GM12878 (cell line): ENCODE measurements at regions not wholly inside any gene's neighbourhood (a gene's known extent, or its start where the extent isn't known, plus 50 kb on each side); places are given as distances from the start of the nearest gene placed in this dataset.

Experiments
- ATAC-seq: fragments of 200-7000 bp; cut with Tn5 transposase; 3 replicates; pipeline ENCODE4 v1.9.1; 2020; ENCODE audit warnings: mild to moderate bottlenecking, moderate library complexity
- BruUV-seq: library from RNA; stranded (reverse); fragments of 400-500 nt; replicated peaks from 2 replicates; lab custom pipeline; 2021; lab: Mats Ljungman, UMichigan
- CTCF ChIA-PET: fragments of 300-600 bp; sonication (Branson Sonifier 250); formaldehyde crosslinking; extraction: SDS; loops from one replicate; lab custom pipeline; 2021; ENCODE audit warnings: inconsistent platforms; lab: Yijun Ruan, JAX
- POLR2A ChIA-PET: fragments of 350-600 bp; formaldehyde crosslinking; extraction: SDS; loops from one replicate; lab custom pipeline; 2021; ENCODE audit warnings: inconsistent platforms; lab: Charles Lee
- RAD21 ChIA-PET: fragments of 300-600 bp; sonication (Branson Sonifier 250); formaldehyde crosslinking; loops from one replicate; lab custom pipeline; 2023; ENCODE audit warnings: antibody characterized with exemption; ENCODE audit not compliant: unreplicated experiment; lab: Charles Lee
- SMC1A ChIA-PET: fragments of 300-600 bp; sonication (Branson Sonifier 250); formaldehyde crosslinking; loops from one replicate; lab custom pipeline; 2023; ENCODE audit not compliant: unreplicated experiment, uncharacterized antibody; lab: Charles Lee
- DNase-seq: peaks from one replicate; pipeline ENCODE4 v3.0.0-alpha.2; 2011; ENCODE audit warnings: low read depth, low spot score
- FAIRE-seq: peaks from 3 replicates; lab custom pipeline; 2011; peaks lifted over from hg19 to GRCh38; lab: Jason Lieb, UNC
- H2AFZ ChIP-seq: 2 replicates; pipeline ENCODE4 v1.6.0; 2011; ENCODE audit warnings: low read depth, low read length, control low read depth; ENCODE audit not compliant: control insufficient read depth
- H3K27ac ChIP-seq: 2 replicates; pipeline ENCODE4 v1.5.1; 2011; ENCODE audit warnings: control low read depth; ENCODE audit not compliant: control insufficient read depth, insufficient read depth
- H3K27me3 ChIP-seq, 2 experiments: replicated peaks in 1 of 2; 2 replicates each; pipeline versions ENCODE4 v1.6.0 to v1.6.1; 2011; ENCODE audit warnings: low read length in 1 of 2; ENCODE audit not compliant: control insufficient read depth in 2 of 2, insufficient read depth in 2 of 2
- H3K36me3 ChIP-seq, 2 experiments: 2 replicates each; pipeline ENCODE4 v1.5.1; 2011; ENCODE audit warnings: low read length in 1 of 2; ENCODE audit not compliant: control insufficient read depth in 2 of 2, insufficient read depth in 2 of 2
- H3K4me1 ChIP-seq: 2 replicates; pipeline ENCODE4 v1.6.1; 2011; ENCODE audit warnings: mild to moderate bottlenecking, low read length, moderate library complexity, mixed read lengths; ENCODE audit not compliant: control insufficient read depth, insufficient read depth
- H3K4me2 ChIP-seq: 2 replicates; pipeline ENCODE4 v1.6.0; 2011; ENCODE audit warnings: control low read depth; ENCODE audit not compliant: control insufficient read depth, insufficient read depth
- H3K4me3 ChIP-seq: fragments of 200-600 bp; sonication (generic); 2 replicates; pipeline ENCODE4 v1.5.1; 2016
- H3K79me2 ChIP-seq: 2 replicates; pipeline ENCODE4 v1.6.0; 2011; ENCODE audit warnings: low read length; ENCODE audit not compliant: control insufficient read depth, insufficient read depth
- H3K9ac ChIP-seq: 2 replicates; pipeline ENCODE4 v1.8.0; 2011; ENCODE audit warnings: low read length, control low read depth, mixed read lengths; ENCODE audit not compliant: control insufficient read depth, insufficient read depth
- H3K9me3 ChIP-seq: replicated peaks from 3 replicates; pipeline ENCODE4 v1.5.1; 2011; ENCODE audit warnings: mild to moderate bottlenecking, low read length; ENCODE audit not compliant: control insufficient read depth, insufficient read depth
- H4K20me1 ChIP-seq: 2 replicates; pipeline ENCODE4 v1.6.0; 2011; ENCODE audit not compliant: control insufficient read depth, insufficient read depth
- BRCA1 ChIP-seq: IDR thresholded peaks from 2 replicates; pipeline ENCODE4 v1.6.1; 2011; ENCODE audit warnings: low read depth, low read length, improper control_type of control experiment
- CBX5 ChIP-seq: sonication (generic); IDR thresholded peaks from 2 replicates; pipeline ENCODE4 v1.6.1; 2016; ENCODE audit warnings: low read depth, moderate library complexity, mild to moderate bottlenecking, inconsistent platforms
- JUNB ChIP-seq: IDR thresholded peaks from 2 replicates; pipeline ENCODE4 v1.6.1; 2016; ENCODE audit warnings: antibody characterized with exemption, mild to moderate bottlenecking
- MEF2B ChIP-seq: fragments of 450-650 bp; IDR thresholded peaks from 2 replicates; pipeline ENCODE4 v1.6.1; 2018; ENCODE audit warnings: mild to moderate bottlenecking, moderate library complexity; ENCODE audit not compliant: partially characterized antibody, poor library complexity, severe bottlenecking
- MTA3 ChIP-seq: IDR thresholded peaks from 2 replicates; pipeline ENCODE4 v1.6.1; 2012; ENCODE audit warnings: low read length, inconsistent platforms, borderline replicate concordance
- MYC ChIP-seq: IDR thresholded peaks from 2 replicates; pipeline ENCODE4 v1.6.1; 2011; ENCODE audit warnings: mild to moderate bottlenecking, low read length, moderate library complexity, inconsistent platforms; ENCODE audit not compliant: insufficient read depth, insufficient replicate concordance, insufficient read length, severe bottlenecking
- NFXL1 ChIP-seq: fragments of 450-650 bp; IDR thresholded peaks from 2 replicates; pipeline ENCODE4 v1.6.1; 2017; ENCODE audit warnings: antibody characterized with exemption, mild to moderate bottlenecking, borderline replicate concordance
- NR2C2 ChIP-seq: IDR thresholded peaks from 2 replicates; pipeline ENCODE4 v1.6.1; 2011; ENCODE audit warnings: borderline replicate concordance, low read depth; ENCODE audit not compliant: control insufficient read depth, insufficient read length
- PAX5 ChIP-seq: IDR thresholded peaks from 2 replicates; pipeline ENCODE4 v1.6.1; 2011; ENCODE audit warnings: low read depth, low read length, borderline replicate concordance
- RELA ChIP-seq: fragments of 450-650 bp; IDR thresholded peaks from 2 replicates; pipeline ENCODE4 v1.8.0; 2014; ENCODE audit warnings: borderline replicate concordance; ENCODE audit not compliant: partially characterized antibody
- TCF7 ChIP-seq: IDR thresholded peaks from 2 replicates; pipeline ENCODE4 v1.6.1; 2014; ENCODE audit warnings: antibody characterized with exemption, borderline replicate concordance
- YY1 ChIP-seq: IDR thresholded peaks from 2 replicates; pipeline ENCODE4 v1.6.1; 2011; ENCODE audit warnings: low read depth, mild to moderate bottlenecking, low read length
- ZBED1 ChIP-seq: IDR thresholded peaks from 2 replicates; pipeline ENCODE4 v1.6.1; 2016; ENCODE audit warnings: borderline replicate concordance
- ZBTB4 ChIP-seq: fragments of 450-650 bp; formaldehyde crosslinking; IDR thresholded peaks from 2 replicates; pipeline ENCODE4 v1.4.0; 2022; ENCODE audit warnings: mild to moderate bottlenecking, moderate library complexity
- ZNF217 ChIP-seq: fragments of 450-650 bp; IDR thresholded peaks from 2 replicates; pipeline ENCODE4 v1.6.1; 2017; ENCODE audit warnings: antibody characterized with exemption, mild to moderate bottlenecking
- WGBS: methylation state at CpG from one replicate; pipeline ENCODE4 v1.1.6; 2016; ENCODE audit warnings: low lambda C conversion rate; ENCODE audit not compliant: insufficient replicate concordance, insufficient coverage; ENCODE audit errors: missing lambda C conversion rate; 5-methylcytosine and 5-hydroxymethylcytosine counted together
- in situ Hi-C: fragments of 300-500 bp; cut with MboI; formaldehyde crosslinking; loops from 9 replicates; pipeline ENCODE4 v1.14.3; 2018; ENCODE audit warnings: mixed read lengths
- intact Hi-C: fragments of 100-400 bp; cut with micrococcal nuclease; formaldehyde crosslinking; loops from one replicate; pipeline ENCODE4 v1.14.2; 2022; ENCODE audit not compliant: unreplicated experiment

- in situ Hi-C loops = no loop called here
- Histone ChIP-seq H3K4me1 (no peaks in the 10 kb centered on the region), H3K9ac (no peak overlapping the region), H3K4me3 (no peak overlapping the region), H3K27me3 (no peaks in the 10 kb centered on the region), H4K20me1 (no peaks in the 10 kb centered on the region), H3K9me3 (no peaks in the 10 kb centered on the region), H2AFZ (no peak overlapping the region), H3K27ac (no peak overlapping the region), H3K4me2 (no peak overlapping the region), H3K79me2 (no peaks in the 10 kb centered on the region), H3K36me3 (no peaks in the 10 kb centered on the region)
- SMC1A ChIA-PET = no interaction called here
- TF ChIP-seq TCF7 = no peak
- DNase-seq (no peak), FAIRE-seq (no peak), ATAC-seq (no peak)
- 44% methylated on average over 1 of the region's 1 CpG for WGBS
- RAD21 ChIA-PET = no interaction called here
- no TSS peak for BruUV-seq
- CTCF ChIA-PET = no interaction called here
- POLR2A ChIA-PET = no interaction called here
- intact Hi-C loops = no loop called here
Measured at GRCh38 chr5:145557345-145557744, 277.8 kb downstream of the PRELID2 start.

GRCh38 chr5:145554399-145554798 is 280.7 kb downstream of the PRELID2 start:
- no peak overlapping the region for H3K9ac ChIP-seq
- no peaks in the 10 kb centered on the region for H3K4me1 ChIP-seq
- no peaks in the 10 kb centered on the region for H3K79me2 ChIP-seq
- H3K9me3 ChIP-seq = no peaks in the 10 kb centered on the region
- no peak for DNase-seq
- ChIA-PET RAD21 (no interaction called here), SMC1A (no interaction called here), CTCF (no interaction called here), POLR2A (no interaction called here)
- no peak overlapping the region for H3K4me3 ChIP-seq
- no peak overlapping the region for H2AFZ ChIP-seq
- no peaks in the 10 kb centered on the region for H3K27me3 ChIP-seq
- no peak overlapping the region for H3K4me2 ChIP-seq
- no TSS peak for BruUV-seq
- H3K36me3 ChIP-seq = no peaks in the 10 kb centered on the region
- ATAC-seq = no peak
- no peak for FAIRE-seq
- intact Hi-C loops = no loop called here
- no peaks in the 10 kb centered on the region for H4K20me1 ChIP-seq
- in situ Hi-C loops = no loop called here
- no peak overlapping the region for H3K27ac ChIP-seq
- TF ChIP-seq MEF2B (no peak), ZBTB4 (CRISPR knock-in tag) (no peak), NFXL1 (no peak), MTA3 (no peak), JUNB (no peak), MYC (no peak), BRCA1 (no peak), ZBED1 (no peak), NR2C2 (no peak), ZNF217 (no peak), CBX5 (no peak), PAX5 (no peak), RELA (no peak), YY1 (no peak)
